H1 (cell line): ENCODE measurements at regions not wholly inside any gene's neighbourhood (a gene's known extent, or its start where the extent isn't known, plus 50 kb on each side); places are given as distances from the start of the nearest gene placed in this dataset.
A peak's percentile ranks its signal among the peaks of the same experiment; 100 is the strongest.

Source experiments
- CTCF ChIA-PET: fragments of 300-600 bp; sonication (Branson Sonifier 250); formaldehyde crosslinking; loops from one replicate; lab custom pipeline; 2021; ENCODE audit not compliant: partially characterized antibody; lab: Charles Lee
- POLR2A ChIA-PET: fragments of 300-600 bp; sonication (Branson Sonifier 250); formaldehyde crosslinking; loops from one replicate; lab custom pipeline; 2021; ENCODE audit warnings: inconsistent platforms; ENCODE audit not compliant: partially characterized antibody; lab: Charles Lee
- DNase-seq, 2 experiments: peaks; one replicate each; pipeline versions ENCODE4 v3.0.0 to v3.0.0-alpha.2; 2010 to 2022; ENCODE audit warnings: low spot score in 2 of 2, low read depth in 1 of 2, mixed read lengths in 1 of 2
- FAIRE-seq: peaks from 2 replicates; lab custom pipeline; 2011; peaks lifted over from hg19 to GRCh38; lab: Jason Lieb, UNC
- H2AFZ ChIP-seq: 2 replicates; pipeline ENCODE4 v1.8.1; 2012; ENCODE audit warnings: low read length, inconsistent platforms
- H2AK5ac ChIP-seq: 2 replicates; pipeline ENCODE4 v1.6.1; 2013; ENCODE audit warnings: low read depth, low read length
- H2BK120ac ChIP-seq: replicated peaks from 2 replicates; pipeline ENCODE3; 2013; ENCODE audit warnings: low read depth, low read length, inconsistent platforms
- H2BK12ac ChIP-seq: 2 replicates; pipeline ENCODE4 v1.6.1; 2013; ENCODE audit warnings: low read depth, low read length
- H2BK15ac ChIP-seq: 2 replicates; pipeline ENCODE4 v1.6.1; 2013; ENCODE audit warnings: low read length
- H2BK20ac ChIP-seq: 2 replicates; pipeline ENCODE4 v1.6.1; 2013; ENCODE audit warnings: low read length
- H2BK5ac ChIP-seq: 2 replicates; pipeline ENCODE4 v1.6.1; 2013; ENCODE audit warnings: low read depth, low read length
- H3K14ac ChIP-seq: 2 replicates; pipeline ENCODE4 v1.6.1; 2013; ENCODE audit warnings: inconsistent platforms; ENCODE audit not compliant: insufficient read length
- H3K18ac ChIP-seq: 2 replicates; pipeline ENCODE4 v1.6.1; 2013; ENCODE audit warnings: low read length; ENCODE audit errors: extremely low read depth
- H3K23ac ChIP-seq: 2 replicates; pipeline ENCODE4 v1.6.1; 2013; ENCODE audit warnings: inconsistent platforms; ENCODE audit not compliant: insufficient read length
- H3K23me2 ChIP-seq: 2 replicates; pipeline ENCODE4 v1.6.1; 2013; ENCODE audit warnings: low read depth, low read length
- H3K27ac ChIP-seq: 2 replicates; pipeline ENCODE4 v1.6.1; 2011; ENCODE audit warnings: low read depth, low read length, inconsistent platforms
- H3K27me3 ChIP-seq, 4 experiments: replicated peaks in 1 of 4; 1 replicate in 1 of 4; 2 replicates in 3 of 4; pipeline versions ENCODE4 v1.6.1 to v1.8.1; 2011 to 2013; ENCODE audit warnings: low read length in 3 of 4, mild to moderate bottlenecking in 3 of 4, inconsistent platforms in 2 of 4, mixed read lengths in 2 of 4, moderate library complexity in 1 of 4; ENCODE audit not compliant: control insufficient read depth in 3 of 4, insufficient read depth in 3 of 4; ENCODE audit errors: extremely low read depth in 1 of 4
- H3K36me3 ChIP-seq, 4 experiments: 2 replicates each; pipeline versions ENCODE4 v1.6.1 to v1.8.1; 2011 to 2013; ENCODE audit warnings: mild to moderate bottlenecking in 4 of 4, low read length in 3 of 4, moderate library complexity in 2 of 4, control low read depth in 1 of 4, inconsistent platforms in 1 of 4; ENCODE audit not compliant: insufficient read depth in 4 of 4, control insufficient read depth in 2 of 4
- H3K4ac ChIP-seq: replicated peaks from 2 replicates; pipeline ENCODE3; 2013; ENCODE audit warnings: low read length, low read depth, mixed read lengths, inconsistent platforms; ENCODE audit not compliant: insufficient read length
- H3K4me1 ChIP-seq, 4 experiments: replicated peaks in 1 of 4; 1 replicate in 1 of 4; 2 replicates in 3 of 4; pipeline versions ENCODE4 v1.6.1 to v1.8.1; 2011 to 2013; ENCODE audit warnings: low read length in 3 of 4, inconsistent platforms in 2 of 4, mixed read lengths in 1 of 4; ENCODE audit not compliant: insufficient read depth in 4 of 4, control insufficient read depth in 3 of 4
- H3K4me2 ChIP-seq, 2 experiments: 2 replicates each; pipeline versions ENCODE4 v1.6.1 to v1.8.1; 2011 to 2013; ENCODE audit warnings: low read depth in 2 of 2, low read length in 2 of 2, control low read depth in 1 of 2, inconsistent platforms in 1 of 2, mild to moderate bottlenecking in 1 of 2; ENCODE audit not compliant: insufficient read depth in 1 of 2
- H3K4me3 ChIP-seq, 4 experiments: fragments of 200-600, 300-600 bp in 1 of 4; sonication (generic), shearing (Covaris generic), sonication (Bioruptor Twin) in 1 of 4; 2 replicates each; pipeline versions ENCODE4 v1.5.1 to v1.8.1; 2011 to 2016; ENCODE audit warnings: low read length in 4 of 4, low read depth in 3 of 4, control low read depth in 2 of 4, inconsistent platforms in 2 of 4, mild to moderate bottlenecking in 2 of 4, mixed read lengths in 1 of 4, moderate library complexity in 1 of 4; ENCODE audit not compliant: insufficient read depth in 2 of 4; ENCODE audit errors: extremely low read depth in 1 of 4
- H3K56ac ChIP-seq: replicated peaks from 2 replicates; pipeline ENCODE3; 2013; ENCODE audit warnings: low read depth, mild to moderate bottlenecking, mixed read lengths, low read length, inconsistent platforms; ENCODE audit not compliant: insufficient read length
- H3K79me1 ChIP-seq: 2 replicates; pipeline ENCODE4 v1.6.1; 2013; ENCODE audit warnings: low read depth, low read length, control low read depth
- H3K79me2 ChIP-seq, 2 experiments: 2 replicates each; pipeline versions ENCODE4 v1.6.1 to v1.8.1; 2012 to 2013; ENCODE audit warnings: low read length in 2 of 2, mild to moderate bottlenecking in 2 of 2, inconsistent platforms in 1 of 2; ENCODE audit not compliant: insufficient read depth in 2 of 2, control insufficient read depth in 1 of 2
- H3K9ac ChIP-seq, 4 experiments: replicated peaks in 1 of 4; 1 replicate in 1 of 4; 2 replicates in 3 of 4; pipeline versions ENCODE4 v1.6.1 to v1.8.1; 2011 to 2013; ENCODE audit warnings: low read depth in 3 of 4, low read length in 3 of 4, control low read depth in 2 of 4, mild to moderate bottlenecking in 2 of 4, moderate library complexity in 2 of 4, inconsistent platforms in 1 of 4; ENCODE audit errors: extremely low read depth in 1 of 4
- H3K9me3 ChIP-seq, 2 experiments: 2 replicates each; pipeline versions ENCODE4 v1.6.1 to v1.8.1; 2012 to 2013; ENCODE audit warnings: mild to moderate bottlenecking in 2 of 2, moderate library complexity in 2 of 2, control low read depth in 1 of 2, inconsistent platforms in 1 of 2, low read depth in 1 of 2, low read length in 1 of 2, mixed read lengths in 1 of 2; ENCODE audit not compliant: insufficient read depth in 2 of 2
- H4K20me1 ChIP-seq, 2 experiments: replicated peaks in 1 of 2; 2 replicates each; pipeline versions ENCODE3 to v1.8.1; 2011 to 2013; ENCODE audit warnings: inconsistent platforms in 2 of 2, low read length in 2 of 2, mild to moderate bottlenecking in 1 of 2; ENCODE audit not compliant: insufficient read depth in 2 of 2, control insufficient read depth in 1 of 2
- H4K5ac ChIP-seq: 2 replicates; pipeline ENCODE4 v1.6.1; 2013; ENCODE audit warnings: low read length, low read depth, mixed read lengths, inconsistent platforms; ENCODE audit not compliant: insufficient read length
- H4K8ac ChIP-seq: 2 replicates; pipeline ENCODE4 v1.8.0; 2013; ENCODE audit warnings: mild to moderate bottlenecking, moderate library complexity, low read length, inconsistent platforms; ENCODE audit not compliant: insufficient read depth; ENCODE audit errors: extremely low read depth
- H4K91ac ChIP-seq: replicated peaks from 2 replicates; pipeline ENCODE3; 2013; ENCODE audit warnings: low read length, mixed read lengths, inconsistent platforms; ENCODE audit not compliant: insufficient read length
- GTF2F1 ChIP-seq: IDR thresholded peaks from 2 replicates; pipeline ENCODE4 v1.6.1; 2012; ENCODE audit warnings: low read depth, low read length, improper control_type of control experiment, borderline replicate concordance
- WGBS, 2 experiments: shearing (Covaris generic) in 1 of 2; methylation state at CpG; one replicate each; pipeline versions ENCODE4 v1.1.6 to v1.1.7; 2013 to 2015; ENCODE audit warnings: low lambda C conversion rate in 2 of 2, mixed read lengths in 2 of 2, inconsistent platforms in 1 of 2, low coverage in 1 of 2, missing lambda C conversion rate in 1 of 2; ENCODE audit not compliant: insufficient replicate concordance in 2 of 2, insufficient coverage in 1 of 2, insufficient read length in 1 of 2; ENCODE audit errors: extremely low coverage in 1 of 2, missing lambda C conversion rate in 1 of 2; 5-methylcytosine and 5-hydroxymethylcytosine counted together

GRCh38 chr16:85320677-85321385, 208.6 kb upstream of the CIBAR2 start:
- H3K4me3 ChIP-seq, result no peak overlapping the region
- ChIA-PET POLR2A (no interaction called here), CTCF (interaction anchor here (0.7 to 5.0 kb wide), 12 partner anchors 10 to 149 kb away, joined by 3 to 22 read pairs (median 4); no protein-coding TSS in a partner anchor)
- no peaks in the 10 kb centered on the region for H3K27me3 ChIP-seq
- H2BK120ac ChIP-seq, result no peak overlapping the region
- H2AK5ac ChIP-seq, result 0 out of 2 replicates have a peak overlapping the region, but pooled peaks have one; percentile 40
- no peak overlapping the region; the same call in 1 of the 2 replicates for H3K27ac ChIP-seq
- no peak overlapping the region for H3K18ac ChIP-seq
- H4K20me1 ChIP-seq, result peaks cover 0 to 2% of the 10 kb centered on the region in 2 experiments
- WGBS, 2 experiments, result 91% methylated on average over 11 of the region's 11 CpGs; no CpG with 5 or more reads in 1 of the 2 experiments
- no peak overlapping the region for H3K14ac ChIP-seq
- H4K91ac ChIP-seq, result no peak overlapping the region
- no peaks in the 10 kb centered on the region for H3K79me2 ChIP-seq
- H4K8ac ChIP-seq, result no peak overlapping the region
- no peak overlapping the region for H2AFZ ChIP-seq
- H3K4ac ChIP-seq, result no peak overlapping the region
- TF ChIP-seq GTF2F1, result no peak
- no peak overlapping the region for H3K56ac ChIP-seq
- H3K23ac ChIP-seq, result no peak overlapping the region
- no peaks in the 10 kb centered on the region for H3K36me3 ChIP-seq
- FAIRE-seq (no peak), DNase-seq (no peak)
- peak overlapping the region; percentile 25; the same call in 1 of the 2 replicates for H2BK20ac ChIP-seq
- H3K4me1 ChIP-seq, result peaks cover 0 to 9% (median 3%) of the 10 kb centered on the region in 4 experiments; a peak in 4 of 7 replicates
- no peak overlapping the region for H3K4me2 ChIP-seq
- H3K79me1 ChIP-seq, result no peaks in the 10 kb centered on the region
- H4K5ac ChIP-seq, result no peak overlapping the region
- no peak overlapping the region for H2BK5ac ChIP-seq
- H3K9me3 ChIP-seq, result no peaks in the 10 kb centered on the region
- H2BK15ac ChIP-seq, result peak overlapping the region; percentile 92; the same call in 1 of the 2 replicates
- H3K9ac ChIP-seq, result no peak overlapping the region
- H3K23me2 ChIP-seq, result no peaks in the 10 kb centered on the region
- H2BK12ac ChIP-seq, result 0 out of 2 replicates have a peak overlapping the region, but pooled peaks have one; percentile 7
